Gastroesophageal sphincter (tissue), 4 donors: ENCODE measurements at regions not wholly inside any gene's neighbourhood (a gene's known extent, or its start where the extent isn't known, plus 50 kb on each side); places are given as distances from the start of the nearest gene placed in this dataset.

Experiments used
- ATAC-seq: fragments of 150-250 bp; one replicate; pipeline ENCODE4 v1.9.1; 2016; ENCODE audit warnings: mild to moderate bottlenecking, moderate library complexity
- H3K27ac ChIP-seq, 4 donors: fragments of 200-600 bp; sonication (generic) in 3 of 4; 1 replicate in 3 of 4; 2 replicates in 1 of 4; pipeline ENCODE4 v1.5.1; 2016 to 2019
- H3K27me3 ChIP-seq: fragments of 200-600 bp; sonication (generic); one replicate; pipeline ENCODE4 v1.5.1; 2019
- H3K36me3 ChIP-seq, 2 donors: fragments of 200-600 bp; sonication (generic); one replicate each; pipeline ENCODE4 v1.5.1; 2019; ENCODE audit warnings: control low read depth in 1 of 2
- H3K4me1 ChIP-seq, 3 donors: fragments of 200-600 bp; sonication (generic); 1 replicate in 2 of 3; 2 replicates in 1 of 3; pipeline ENCODE4 v1.5.1; 2016 to 2019; ENCODE audit warnings: control low read depth in 2 of 3
- H3K4me3 ChIP-seq, 2 donors: fragments of 200-600 bp; sonication (generic); one replicate each; pipeline ENCODE4 v1.5.1; 2019; ENCODE audit warnings: mild to moderate bottlenecking in 1 of 2, moderate library complexity in 1 of 2
- H3K9me3 ChIP-seq, 3 donors: fragments of 200-600 bp; sonication (generic); one replicate each; pipeline ENCODE4 v1.5.1; 2017 to 2019; ENCODE audit warnings: control low read depth in 2 of 3
- EP300 ChIP-seq: sonication (generic); formaldehyde crosslinking; IDR thresholded peaks from one replicate; pipeline ENCODE4 v1.6.1; 2017; ENCODE audit warnings: antibody characterized with exemption, mild to moderate bottlenecking
- POLR2A ChIP-seq, 2 donors: fragments of 450-650 bp; IDR thresholded peaks; one replicate each; pipeline ENCODE4 v1.6.1; 2017; ENCODE audit warnings: antibody characterized with exemption in 2 of 2, mild to moderate bottlenecking in 2 of 2, moderate library complexity in 1 of 2
- POLR2AphosphoS5 ChIP-seq: sonication (generic); formaldehyde crosslinking; IDR thresholded peaks from one replicate; pipeline ENCODE4 v1.6.1; 2017; ENCODE audit warnings: antibody characterized with exemption
- whole genome bisulfite sequencing, 2 donors: methylation state at CpG; one replicate each; pipeline ENCODE4 v1.1.5; 2018; ENCODE audit warnings: low coverage in 1 of 2; 5-methylcytosine and 5-hydroxymethylcytosine counted together
- TF ChIP-seq, protein P1 (sequence below), 4 experiments: fragments of 200-600 bp in 2 of 4; fragments of 450-650 bp in 2 of 4; sonication (generic) in 1 of 4; IDR thresholded peaks; one replicate each; pipeline ENCODE4 v1.5.1; 2017 to 2019; ENCODE audit warnings: antibody characterized with exemption in 4 of 4, mild to moderate bottlenecking in 2 of 4, moderate library complexity in 2 of 4

DNA sequence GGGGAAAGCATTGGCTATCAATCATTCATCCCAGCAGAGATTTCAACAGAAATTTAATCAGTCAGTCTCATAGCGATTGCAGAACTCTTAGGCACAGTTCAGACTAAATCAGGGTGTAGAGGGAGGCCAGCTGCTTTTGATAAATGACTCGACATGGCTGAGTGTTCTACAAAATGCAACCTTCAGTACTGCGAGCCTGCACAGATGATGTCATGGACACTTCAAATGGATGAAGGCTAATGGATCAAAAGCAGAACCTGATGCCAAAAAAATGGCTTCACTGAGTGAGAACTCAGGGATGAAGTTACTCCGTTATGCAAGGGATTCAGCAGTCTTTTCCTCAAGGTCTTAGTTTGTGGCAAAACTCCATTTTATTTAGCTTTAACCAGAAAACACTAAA is 167.3 kb downstream of the DACT1 start:
- no peaks in the 10 kb centered on the region for H3K9me3 ChIP-seq
- H3K4me3 ChIP-seq, result no peak overlapping the region
- 56 to 100% methylated on average over 1 to 4 of the region's 4 CpGs for WGBS, 2 donors
- ATAC-seq, result peak; percentile 91
- no peak overlapping the region for H3K27ac ChIP-seq
- H3K4me1 ChIP-seq, result peaks cover 0 to 11% (median 0%) of the 10 kb centered on the region in 3 donors
- no peaks in the 10 kb centered on the region for H3K36me3 ChIP-seq
- TF ChIP-seq POLR2AphosphoS5 (peak; percentile 35), EP300 (no peak), POLR2A (IDR thresholded peaks at IDR 0.05) (no peak)
- TF ChIP-seq, protein P1, sequence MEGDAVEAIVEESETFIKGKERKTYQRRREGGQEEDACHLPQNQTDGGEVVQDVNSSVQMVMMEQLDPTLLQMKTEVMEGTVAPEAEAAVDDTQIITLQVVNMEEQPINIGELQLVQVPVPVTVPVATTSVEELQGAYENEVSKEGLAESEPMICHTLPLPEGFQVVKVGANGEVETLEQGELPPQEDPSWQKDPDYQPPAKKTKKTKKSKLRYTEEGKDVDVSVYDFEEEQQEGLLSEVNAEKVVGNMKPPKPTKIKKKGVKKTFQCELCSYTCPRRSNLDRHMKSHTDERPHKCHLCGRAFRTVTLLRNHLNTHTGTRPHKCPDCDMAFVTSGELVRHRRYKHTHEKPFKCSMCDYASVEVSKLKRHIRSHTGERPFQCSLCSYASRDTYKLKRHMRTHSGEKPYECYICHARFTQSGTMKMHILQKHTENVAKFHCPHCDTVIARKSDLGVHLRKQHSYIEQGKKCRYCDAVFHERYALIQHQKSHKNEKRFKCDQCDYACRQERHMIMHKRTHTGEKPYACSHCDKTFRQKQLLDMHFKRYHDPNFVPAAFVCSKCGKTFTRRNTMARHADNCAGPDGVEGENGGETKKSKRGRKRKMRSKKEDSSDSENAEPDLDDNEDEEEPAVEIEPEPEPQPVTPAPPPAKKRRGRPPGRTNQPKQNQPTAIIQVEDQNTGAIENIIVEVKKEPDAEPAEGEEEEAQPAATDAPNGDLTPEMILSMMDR (IDR thresholded peaks at IDR 0.05), result no peak
- no peaks in the 10 kb centered on the region for H3K27me3 ChIP-seq

- peaks cover 0 to 11% (median 0%) of the 10 kb centered on the region in 3 donors for H3K4me1 ChIP-seq
- no peaks in the 10 kb centered on the region for H3K27me3 ChIP-seq
- H3K27ac ChIP-seq, result no peak overlapping the region
- no peaks in the 10 kb centered on the region for H3K36me3 ChIP-seq
- ATAC-seq, result no peak
- no peak overlapping the region for H3K4me3 ChIP-seq
- WGBS, 2 donors, result 44 to 54% methylated on average over 6 of the region's 6 CpGs
- TF ChIP-seq, protein P1 (IDR thresholded peaks at IDR 0.05), result no peak
- TF ChIP-seq EP300, result no peak
- no peak for TF ChIP-seq POLR2A (IDR thresholded peaks at IDR 0.05)
- no peak for TF ChIP-seq POLR2AphosphoS5
- no peaks in the 10 kb centered on the region for H3K9me3 ChIP-seq
Observed at GRCh38 chr14:58805605-58806409, 168.0 kb downstream of the DACT1 start.

DNA sequence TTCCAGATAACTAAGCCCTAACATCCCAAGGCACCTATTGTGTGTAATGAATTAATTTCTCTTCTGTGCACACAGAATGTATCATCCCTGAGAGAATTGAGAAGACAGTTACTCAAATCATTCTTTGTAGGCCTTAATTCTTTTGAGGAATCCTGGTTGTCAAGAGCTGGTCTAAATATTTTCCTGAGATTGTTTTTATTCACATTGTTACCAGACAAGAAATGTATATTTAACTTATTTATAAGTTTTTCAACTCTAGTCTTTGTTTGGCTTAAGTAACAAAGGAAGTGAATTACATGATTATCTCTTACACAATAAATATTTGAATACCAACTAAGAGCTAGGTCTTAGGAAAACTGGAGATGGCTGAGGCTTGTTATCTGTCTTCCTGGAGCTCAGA is 169.4 kb downstream of the DACT1 start:
- Histone ChIP-seq H3K9me3 (no peaks in the 10 kb centered on the region), H3K4me3 (no peak overlapping the region), H3K27me3 (no peaks in the 10 kb centered on the region), H3K4me1 (peaks cover 0 to 11% (median 0%) of the 10 kb centered on the region in 3 donors), H3K36me3 (no peaks in the 10 kb centered on the region), H3K27ac (no peak overlapping the region)
- no peak for TF ChIP-seq POLR2AphosphoS5
- TF ChIP-seq, protein P1 (IDR thresholded peaks at IDR 0.05), result no peak
- no peak for TF ChIP-seq EP300
- TF ChIP-seq POLR2A (IDR thresholded peaks at IDR 0.05), result no peak
- no peak for ATAC-seq

DNA sequence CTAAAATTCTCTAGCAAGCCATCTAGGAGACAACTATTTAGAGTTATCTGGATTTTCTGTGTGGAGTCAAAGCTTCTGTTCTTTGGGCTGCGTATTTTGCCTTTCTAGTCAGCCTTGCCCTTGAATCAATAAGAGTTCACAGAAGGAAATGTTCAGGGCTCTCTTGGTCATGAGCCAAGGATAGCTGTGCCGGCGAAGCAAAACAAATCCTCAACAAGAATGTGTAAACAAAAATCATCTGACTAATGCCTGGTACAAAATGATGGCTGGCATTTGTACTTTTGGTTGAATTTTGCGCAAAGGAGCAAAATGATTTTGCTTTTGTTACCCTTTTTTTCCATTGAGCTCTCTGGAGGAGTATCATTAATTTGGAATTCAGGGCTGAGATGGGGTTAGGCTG is 171.1 kb downstream of the DACT1 start:
- H3K9me3 ChIP-seq, result no peaks in the 10 kb centered on the region
- no peak overlapping the region for H3K27ac ChIP-seq
- no peak for TF ChIP-seq EP300
- TF ChIP-seq POLR2A (IDR thresholded peaks at IDR 0.05), result no peak
- peak; percentile 35 for TF ChIP-seq POLR2AphosphoS5
- TF ChIP-seq, protein P1 (IDR thresholded peaks at IDR 0.05), result no peak
- no peaks in the 10 kb centered on the region for H3K27me3 ChIP-seq
- H3K4me3 ChIP-seq, result no peak overlapping the region
- H3K36me3 ChIP-seq, result no peaks in the 10 kb centered on the region
- H3K4me1 ChIP-seq, result peaks cover 0 to 11% (median 0%) of the 10 kb centered on the region in 3 donors
- no peak for ATAC-seq
- 19 to 59% methylated on average over 4 of the region's 4 CpGs for WGBS, 2 donors

GRCh38 chr14:58809520-58809919 is 171.8 kb downstream of the DACT1 start:
- Histone ChIP-seq H3K9me3 (no peaks in the 10 kb centered on the region), H3K4me3 (no peak overlapping the region), H3K4me1 (peaks cover 0 to 11% (median 0%) of the 10 kb centered on the region in 3 donors), H3K27ac (no peak overlapping the region), H3K36me3 (no peaks in the 10 kb centered on the region), H3K27me3 (no peaks in the 10 kb centered on the region)
- WGBS, 2 donors, result 86 to 92% methylated on average over 1 of the region's 1 CpG
- no peak for ATAC-seq
- TF ChIP-seq, protein P1 (IDR thresholded peaks at IDR 0.05), result no peak
- TF ChIP-seq POLR2A (IDR thresholded peaks at IDR 0.05), result no peak
- TF ChIP-seq EP300, result no peak
- no peak for TF ChIP-seq POLR2AphosphoS5
